Loucy (cell line): ENCODE measurements at regions not wholly inside any gene's neighbourhood (a gene's known extent, or its start where the extent isn't known, plus 50 kb on each side); places are given as distances from the start of the nearest gene placed in this dataset.

Source experiments
- H2AFZ ChIP-seq: fragments of 200-600 bp; sonication (generic); 2 replicates; pipeline ENCODE4 v1.6.0; 2016; ENCODE audit warnings: antibody characterized with exemption, mild to moderate bottlenecking, low read length, moderate library complexity
- H3F3A ChIP-seq: fragments of 200-600 bp; 2 replicates; pipeline ENCODE4 v1.6.0; 2016; ENCODE audit warnings: antibody characterized with exemption, low read depth, mild to moderate bottlenecking
- H3K27me3 ChIP-seq: fragments of 200-600 bp; sonication (generic); 2 replicates; pipeline ENCODE4 v1.6.1; 2014; ENCODE audit warnings: low read length, mild to moderate bottlenecking; ENCODE audit not compliant: insufficient read depth, poor library complexity, severe bottlenecking
- H3K36me3 ChIP-seq: fragments of 200-600 bp; sonication (generic); 2 replicates; pipeline ENCODE4 v1.6.1; 2016; ENCODE audit warnings: low read length; ENCODE audit not compliant: insufficient read depth
- H3K4me1 ChIP-seq: fragments of 200-600 bp; sonication (generic); 2 replicates; pipeline ENCODE4 v1.5.1; 2014; ENCODE audit warnings: low read length, mild to moderate bottlenecking; ENCODE audit not compliant: insufficient read depth, poor library complexity, severe bottlenecking
- H3K4me2 ChIP-seq: fragments of 200-600 bp; sonication (generic); 2 replicates; pipeline ENCODE4 v1.6.0; 2014; ENCODE audit warnings: antibody characterized with exemption, low read length, low read depth, mild to moderate bottlenecking; ENCODE audit not compliant: poor library complexity, severe bottlenecking
- H3K4me3 ChIP-seq: fragments of 200-600 bp; sonication (generic); 2 replicates; pipeline ENCODE4 v1.5.1; 2014; ENCODE audit warnings: low read length, mild to moderate bottlenecking, mixed read lengths; ENCODE audit not compliant: poor library complexity, severe bottlenecking
- H3K79me2 ChIP-seq: fragments of 200-600 bp; sonication (generic); 2 replicates; pipeline ENCODE4 v1.6.1; 2014; ENCODE audit warnings: low read length; ENCODE audit not compliant: insufficient read depth
- H3K9ac ChIP-seq: fragments of 200-600 bp; sonication (generic); 2 replicates; pipeline ENCODE4 v1.6.0; 2014; ENCODE audit warnings: mild to moderate bottlenecking, low read depth, low read length, moderate library complexity; ENCODE audit not compliant: poor library complexity, severe bottlenecking
- H3K9me2 ChIP-seq: fragments of 200-600 bp; sonication (generic); replicated peaks from 2 replicates; pipeline ENCODE4 v1.6.1; 2016; ENCODE audit warnings: low read depth, low read length, mixed read lengths
- H3K9me3 ChIP-seq: fragments of 200-600 bp; sonication (generic); 2 replicates; pipeline ENCODE4 v1.6.1; 2014; ENCODE audit warnings: mild to moderate bottlenecking, antibody characterized with exemption, low read length, low read depth; ENCODE audit not compliant: insufficient read depth
- H4K20me1 ChIP-seq: fragments of 200-600 bp; sonication (generic); 2 replicates; pipeline ENCODE4 v1.6.0; 2014; ENCODE audit warnings: antibody characterized with exemption, low read length, mild to moderate bottlenecking; ENCODE audit not compliant: insufficient read depth, poor library complexity, severe bottlenecking
- CTCF ChIP-seq: fragments of 200-600 bp; sonication (generic); conservative IDR thresholded peaks from 2 replicates; pipeline ENCODE4 v1.5.1; 2014; ENCODE audit warnings: mild to moderate bottlenecking, antibody characterized with exemption, low read length
- EZH2phosphoT487 ChIP-seq: fragments of 200-600 bp; IDR thresholded peaks from 2 replicates; pipeline ENCODE4 v1.6.1; 2018; ENCODE audit warnings: antibody characterized with exemption, mild to moderate bottlenecking, moderate library complexity, borderline replicate concordance

GRCh38 chr13:82196087-82196486 lies 1686.2 kb downstream of the SLITRK1 start:
- no peak overlapping the region for H2AFZ ChIP-seq
- H3K4me1 ChIP-seq, result no peaks in the 10 kb centered on the region
- TF ChIP-seq CTCF (no peak), EZH2phosphoT487 (no peak)
- H3K4me3 ChIP-seq, result no peak overlapping the region
- no peaks in the 10 kb centered on the region for H3F3A ChIP-seq
- no peaks in the 10 kb centered on the region for H3K36me3 ChIP-seq
- H3K9me2 ChIP-seq, result no peaks in the 10 kb centered on the region
- H4K20me1 ChIP-seq, result no peaks in the 10 kb centered on the region
- no peaks in the 10 kb centered on the region for H3K79me2 ChIP-seq
- H3K9ac ChIP-seq, result no peak overlapping the region
- no peak overlapping the region for H3K4me2 ChIP-seq
- no peaks in the 10 kb centered on the region for H3K9me3 ChIP-seq
- H3K27me3 ChIP-seq, result no peaks in the 10 kb centered on the region

GRCh38 chr13:82187227-82187626 lies 1695.0 kb downstream of the SLITRK1 start:
- Histone ChIP-seq H3K4me2 (no peak overlapping the region), H3F3A (no peaks in the 10 kb centered on the region), H3K36me3 (no peaks in the 10 kb centered on the region), H3K79me2 (no peaks in the 10 kb centered on the region), H4K20me1 (no peaks in the 10 kb centered on the region), H3K9ac (no peak overlapping the region), H2AFZ (no peak overlapping the region), H3K4me3 (no peak overlapping the region), H3K9me2 (no peaks in the 10 kb centered on the region), H3K9me3 (no peaks in the 10 kb centered on the region), H3K27me3 (no peaks in the 10 kb centered on the region), H3K4me1 (no peaks in the 10 kb centered on the region)
- TF ChIP-seq CTCF (no peak), EZH2phosphoT487 (no peak)

GRCh38 chr13:82176751-82177150 lies 1705.5 kb downstream of the SLITRK1 start:
- no peak overlapping the region for H3K9ac ChIP-seq
- H2AFZ ChIP-seq, result no peak overlapping the region
- H3K4me1 ChIP-seq, result no peaks in the 10 kb centered on the region
- no peaks in the 10 kb centered on the region for H3K27me3 ChIP-seq
- H3K79me2 ChIP-seq, result no peaks in the 10 kb centered on the region
- H3K9me3 ChIP-seq, result no peaks in the 10 kb centered on the region
- no peaks in the 10 kb centered on the region for H3F3A ChIP-seq
- no peaks in the 10 kb centered on the region for H3K9me2 ChIP-seq
- no peak overlapping the region for H3K4me3 ChIP-seq
- H3K4me2 ChIP-seq, result no peak overlapping the region
- H3K36me3 ChIP-seq, result no peaks in the 10 kb centered on the region
- TF ChIP-seq EZH2phosphoT487, result no peak
- TF ChIP-seq CTCF, result no peak
- H4K20me1 ChIP-seq, result no peaks in the 10 kb centered on the region
